GM12865 (cell line): ENCODE measurements at regions not wholly inside any gene's neighbourhood (a gene's known extent, or its start where the extent isn't known, plus 50 kb on each side); places are given as distances from the start of the nearest gene placed in this dataset.

Experiments used
- DNase-seq: peaks from one replicate; pipeline ENCODE4 v3.0.0; 2010; ENCODE audit warnings: low read depth
- H3K4me3 ChIP-seq: 2 replicates; pipeline ENCODE4 v1.5.1; 2011; ENCODE audit warnings: mild to moderate bottlenecking, low read depth, low read length, control low read depth
- CTCF ChIP-seq: IDR thresholded peaks from 2 replicates; pipeline ENCODE4 v1.5.1; 2011; ENCODE audit warnings: low read length, control low read depth, low read depth, inconsistent platforms; ENCODE audit not compliant: insufficient read depth; ENCODE audit errors: missing control alignments

- no peak for DNase-seq
- no peak overlapping the region for H3K4me3 ChIP-seq
- TF ChIP-seq CTCF: no peak
Observed at GRCh38 chr6:105740946-105741645, 338.2 kb upstream of the PREP start.

GRCh38 chr6:105739764-105740163, 336.9 kb upstream of the PREP start:
- H3K4me3 ChIP-seq: no peak overlapping the region
- no peak for TF ChIP-seq CTCF

GRCh38 chr6:105733556-105734162, 330.8 kb upstream of the PREP start:
- H3K4me3 ChIP-seq: no peak overlapping the region
- peak; percentile 61 for DNase-seq
- TF ChIP-seq CTCF: peak; percentile 44

More at GRCh38 chr6:105739764-105740163, 336.9 kb upstream of the PREP start:
- no peak for DNase-seq

GRCh38 chr6:105728995-105729394, 326.1 kb upstream of the PREP start:
- DNase-seq: no peak
- TF ChIP-seq CTCF: no peak
- no peak overlapping the region for H3K4me3 ChIP-seq

GRCh38 chr6:105726902-105727655, 324.2 kb upstream of the PREP start:
- H3K4me3 ChIP-seq: no peak overlapping the region

GRCh38 chr6:105714846-105715245, 312.0 kb upstream of the PREP start:
- DNase-seq: no peak
- no peak for TF ChIP-seq CTCF
- H3K4me3 ChIP-seq: no peak overlapping the region

More at GRCh38 chr6:105726902-105727655, 324.2 kb upstream of the PREP start:
- no peak for TF ChIP-seq CTCF
- no peak for DNase-seq
